Chondrocyte (in vitro differentiated cells): ENCODE measurements at regions not wholly inside any gene's neighbourhood (a gene's known extent, or its start where the extent isn't known, plus 50 kb on each side); places are given as distances from the start of the nearest gene placed in this dataset.
"Not testable (repeated sequence)": the region's sequence is repeated elsewhere in the genome, so short reads cannot be mapped to it uniquely, and the experiment has no call there.

Source experiments
- DNase-seq: peaks from one replicate; pipeline ENCODE4 v3.0.0; 2021; ENCODE audit warnings: mixed read lengths, low spot score
- H3K27ac Mint-ChIP-seq: one replicate; pipeline ENCODE4 v1.8.0; 2021; ENCODE audit warnings: mild to moderate bottlenecking, moderate library complexity, mixed read lengths; ENCODE audit not compliant: unreplicated experiment
- H3K27me3 Mint-ChIP-seq: 2 replicates; pipeline ENCODE4 v1.8.0; 2021; ENCODE audit warnings: low read depth, mixed read lengths
- H3K36me3 Mint-ChIP-seq: 2 replicates; pipeline ENCODE4 v1.8.0; 2021; ENCODE audit warnings: low read depth, mixed read lengths
- H3K4me1 Mint-ChIP-seq: 2 replicates; pipeline ENCODE4 v1.8.0; 2021; ENCODE audit warnings: low read depth, mild to moderate bottlenecking, mixed read lengths
- H3K4me3 Mint-ChIP-seq: one replicate; pipeline ENCODE4 v1.8.0; 2021; ENCODE audit warnings: mild to moderate bottlenecking, moderate library complexity, mixed read lengths; ENCODE audit not compliant: unreplicated experiment
- H3K9me3 Mint-ChIP-seq: 2 replicates; pipeline ENCODE4 v1.8.0; 2021; ENCODE audit warnings: low read depth, mixed read lengths
- CTCF ChIP-seq: fragments of 200-600 bp; sonication (generic); IDR thresholded peaks from 2 replicates; pipeline ENCODE4 v1.5.0; 2021; ENCODE audit warnings: antibody characterized with exemption, mild to moderate bottlenecking, moderate library complexity

DNA sequence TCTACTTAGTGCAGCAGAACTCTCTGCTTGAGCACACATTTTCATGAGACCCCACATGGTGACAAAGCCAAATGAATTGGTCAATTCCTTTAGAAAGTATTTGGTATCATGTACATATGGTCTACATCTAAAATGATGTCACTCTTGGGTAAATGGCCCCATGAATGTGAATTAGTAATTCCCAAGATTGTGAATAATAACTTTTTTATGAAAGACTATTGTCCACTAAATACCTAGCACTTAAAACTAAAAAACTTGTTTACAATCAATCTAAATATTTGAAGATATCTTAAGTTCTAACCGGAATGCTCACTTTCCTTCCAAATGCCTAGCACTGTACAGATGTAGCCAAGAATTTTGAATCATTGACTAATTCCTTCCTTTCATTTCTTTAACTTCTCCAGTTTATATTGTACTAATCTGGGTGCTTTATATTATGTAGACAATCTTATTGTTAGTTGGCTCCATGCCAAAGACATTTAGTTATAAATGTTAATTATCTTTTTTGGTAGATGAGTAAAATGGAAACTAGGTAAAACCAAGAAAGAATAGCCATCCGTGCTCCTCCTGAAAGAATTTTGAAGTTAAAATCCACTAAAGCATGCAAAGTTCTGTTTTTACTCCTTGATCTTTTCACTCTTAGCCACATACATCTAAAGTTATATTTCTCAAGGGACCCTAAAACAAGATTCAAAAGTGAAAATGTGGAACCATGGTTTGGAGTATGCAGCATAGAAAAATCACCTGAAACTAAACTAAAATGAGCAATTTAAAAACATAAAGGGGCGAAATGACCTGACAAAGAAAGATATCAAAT lies 145.0 kb upstream of the ARHGAP20 start:
- Mint-ChIP-seq H3K9me3 (no peaks in the 10 kb centered on the region), H3K27me3 (no peaks in the 10 kb centered on the region), H3K36me3 (no peaks in the 10 kb centered on the region), H3K4me1 (peaks cover 27% of the 10 kb centered on the region), H3K27ac (peak overlapping the region; percentile 37), H3K4me3 (no peak overlapping the region)
- TF ChIP-seq CTCF = no peak
- DNase-seq = no peak

DNA sequence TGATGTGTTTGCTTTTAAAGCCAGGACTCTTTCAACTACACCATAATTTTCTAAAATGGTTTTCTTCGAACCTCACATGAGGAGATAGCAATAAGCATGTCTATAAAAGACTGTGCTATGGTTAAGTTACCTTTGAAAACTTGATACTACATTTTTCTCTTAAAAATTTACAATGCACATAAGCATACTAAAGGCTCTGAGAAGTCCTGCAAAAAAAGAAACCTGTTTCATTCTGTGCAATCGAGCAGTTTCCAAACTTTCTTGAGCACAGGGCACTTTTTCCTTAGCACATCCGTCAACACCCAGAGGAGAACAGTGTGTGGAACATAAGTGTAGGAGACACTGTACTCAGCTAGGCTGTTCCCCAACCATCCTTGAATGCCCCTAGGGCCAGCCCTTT lies 144.1 kb upstream of the ARHGAP20 start:
- no peak for TF ChIP-seq CTCF
- Mint-ChIP-seq H3K4me1 (peaks cover 27% of the 10 kb centered on the region), H3K4me3 (no peak overlapping the region), H3K9me3 (no peaks in the 10 kb centered on the region), H3K27ac (no peak overlapping the region), H3K27me3 (no peaks in the 10 kb centered on the region), H3K36me3 (no peaks in the 10 kb centered on the region)
- DNase-seq = no peak

GRCh38 chr11:110855191-110855590 lies 143.0 kb upstream of the ARHGAP20 start:
- no peak overlapping the region for H3K27ac Mint-ChIP-seq
- no peak for TF ChIP-seq CTCF
- DNase-seq = no peak
- H3K4me1 Mint-ChIP-seq = peaks cover 27% of the 10 kb centered on the region
- no peaks in the 10 kb centered on the region for H3K27me3 Mint-ChIP-seq
- no peaks in the 10 kb centered on the region for H3K36me3 Mint-ChIP-seq
- H3K4me3 Mint-ChIP-seq = no peak overlapping the region
- H3K9me3 Mint-ChIP-seq = no peaks in the 10 kb centered on the region

DNA sequence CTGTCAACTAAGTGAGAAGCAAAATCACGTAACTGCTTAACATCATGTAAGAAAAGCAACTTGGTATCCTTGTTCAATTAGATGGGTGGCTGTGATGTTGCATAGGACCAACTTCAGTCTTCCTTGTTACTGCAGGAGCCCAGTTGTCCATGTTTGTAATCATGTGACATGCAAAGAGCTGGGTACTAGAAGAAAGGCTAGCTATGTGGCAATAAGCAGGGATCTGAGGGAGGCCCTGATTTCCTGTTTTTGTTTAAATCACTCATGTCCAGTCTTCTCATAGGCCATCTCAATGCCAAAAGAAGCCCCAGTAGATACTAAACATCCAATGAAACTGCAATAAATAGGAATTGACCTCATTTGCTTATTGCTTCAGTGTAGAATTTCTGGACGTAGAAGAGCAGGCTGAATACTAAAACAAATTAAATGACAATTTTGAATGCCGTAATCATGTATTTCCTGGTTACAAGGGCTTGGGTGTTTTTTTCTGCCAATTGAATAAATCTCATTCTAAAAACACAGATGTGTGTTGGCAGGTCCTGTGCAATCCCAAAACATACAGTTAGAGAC lies 140.8 kb upstream of the ARHGAP20 start:
- Mint-ChIP-seq H3K27me3 (peaks cover 11% of the 10 kb centered on the region), H3K4me1 (peaks cover 19% of the 10 kb centered on the region), H3K4me3 (no peak overlapping the region), H3K36me3 (peaks cover 2% of the 10 kb centered on the region), H3K9me3 (peaks cover 5% of the 10 kb centered on the region), H3K27ac (no peak overlapping the region)
- no peak for TF ChIP-seq CTCF
- DNase-seq = no peak

- peaks cover 9% of the 10 kb centered on the region for H3K4me1 Mint-ChIP-seq
- H3K36me3 Mint-ChIP-seq = peaks cover 2% of the 10 kb centered on the region
- no peak overlapping the region for H3K27ac Mint-ChIP-seq
- peaks cover 11% of the 10 kb centered on the region for H3K27me3 Mint-ChIP-seq
- no peak overlapping the region for H3K4me3 Mint-ChIP-seq
- no peak for TF ChIP-seq CTCF
- H3K9me3 Mint-ChIP-seq = peaks cover 8% of the 10 kb centered on the region
- DNase-seq = no peak
These were observed 138.6 kb upstream of the ARHGAP20 start for GRCh38 chr11:110850846-110851245.

DNA sequence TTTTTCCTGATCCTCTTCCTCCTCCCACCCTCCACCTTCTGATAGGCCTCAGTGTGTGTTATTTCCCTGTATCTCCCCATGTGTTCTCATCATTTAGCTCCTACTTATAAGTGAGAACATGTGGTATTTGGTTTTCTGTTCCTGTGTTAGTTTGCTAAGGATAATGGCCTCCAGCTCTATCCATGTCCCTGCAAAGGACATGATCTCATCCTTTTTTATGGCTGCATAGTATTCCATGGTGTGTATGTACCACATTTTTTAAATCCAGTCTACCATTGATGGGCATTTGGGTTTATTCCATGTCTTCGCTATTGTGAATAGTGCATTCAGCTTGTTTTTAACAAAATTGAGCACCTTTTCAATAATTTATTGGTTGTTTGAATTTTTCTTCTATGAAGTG lies 130.8 kb upstream of the ARHGAP20 start:
- H3K9me3 Mint-ChIP-seq, H3K27ac Mint-ChIP-seq, H3K4me1 Mint-ChIP-seq, DNase-seq, H3K36me3 Mint-ChIP-seq, H3K4me3 Mint-ChIP-seq, H3K27me3 Mint-ChIP-seq: not testable (repeated sequence)
